Nephron (organoid): ENCODE measurements at regions not wholly inside any gene's neighbourhood (a gene's known extent, or its start where the extent isn't known, plus 50 kb on each side); places are given as distances from the start of the nearest gene placed in this dataset.

Source experiments
- H3K27ac Mint-ChIP-seq, 3 experiments: 2 replicates each; pipeline ENCODE4 v1.8.0; 2020; ENCODE audit warnings: mixed read lengths in 3 of 3, mild to moderate bottlenecking in 2 of 3, moderate library complexity in 1 of 3
- H3K27me3 Mint-ChIP-seq: 2 replicates; pipeline ENCODE4 v1.8.0; 2021; ENCODE audit warnings: low read depth, mild to moderate bottlenecking, moderate library complexity, mixed read lengths
- H3K36me3 Mint-ChIP-seq: 2 replicates; pipeline ENCODE4 v1.8.0; 2020; ENCODE audit warnings: low read depth, mixed read lengths
- H3K4me1 Mint-ChIP-seq: 2 replicates; pipeline ENCODE4 v1.8.0; 2020; ENCODE audit warnings: mixed read lengths
- H3K4me3 Mint-ChIP-seq, 3 experiments: 2 replicates each; pipeline ENCODE4 v1.8.0; 2020; ENCODE audit warnings: mild to moderate bottlenecking in 3 of 3, mixed read lengths in 3 of 3, moderate library complexity in 2 of 3
- H3K9me3 Mint-ChIP-seq: 2 replicates; pipeline ENCODE4 v1.8.0; 2020; ENCODE audit warnings: mixed read lengths
- CTCF ChIP-seq, 3 experiments: fragments of 200-600 bp; sonication (generic); IDR thresholded peaks; one replicate each; pipeline ENCODE4 v1.5.0; 2021; ENCODE audit warnings: antibody characterized with exemption in 3 of 3; ENCODE audit not compliant: unreplicated experiment in 3 of 3

- Mint-ChIP-seq H3K27ac (no peak overlapping the region), H3K4me3 (no peak overlapping the region), H3K4me1 (no peaks in the 10 kb centered on the region), H3K27me3 (no peaks in the 10 kb centered on the region), H3K36me3 (no peaks in the 10 kb centered on the region), H3K9me3 (no peaks in the 10 kb centered on the region)
- TF ChIP-seq CTCF (IDR thresholded peaks at IDR 0.05; ENCODE audit: unreplicated experiment in 3 of 3), result no peak
Observed at GRCh38 chr13:66138172-66138811, 1091.8 kb downstream of the PCDH9 start.

GRCh38 chr13:66137384-66137783 lies 1092.8 kb downstream of the PCDH9 start:
- no peak for TF ChIP-seq CTCF (IDR thresholded peaks at IDR 0.05; ENCODE audit: unreplicated experiment in 3 of 3)
- no peaks in the 10 kb centered on the region for H3K4me1 Mint-ChIP-seq
- H3K27me3 Mint-ChIP-seq, result no peaks in the 10 kb centered on the region
- H3K36me3 Mint-ChIP-seq, result no peaks in the 10 kb centered on the region
- no peaks in the 10 kb centered on the region for H3K9me3 Mint-ChIP-seq
- no peak overlapping the region for H3K4me3 Mint-ChIP-seq
- H3K27ac Mint-ChIP-seq, result no peak overlapping the region

- no peaks in the 10 kb centered on the region for H3K36me3 Mint-ChIP-seq
- H3K4me1 Mint-ChIP-seq, result no peaks in the 10 kb centered on the region
- no peak overlapping the region for H3K4me3 Mint-ChIP-seq
- H3K27me3 Mint-ChIP-seq, result no peaks in the 10 kb centered on the region
- H3K9me3 Mint-ChIP-seq, result no peaks in the 10 kb centered on the region
- no peak overlapping the region for H3K27ac Mint-ChIP-seq
- TF ChIP-seq CTCF (IDR thresholded peaks at IDR 0.05; ENCODE audit: unreplicated experiment in 3 of 3), result no peak
Observed at GRCh38 chr13:66128692-66129269, 1101.4 kb downstream of the PCDH9 start.

- Mint-ChIP-seq H3K27me3 (no peaks in the 10 kb centered on the region), H3K9me3 (no peaks in the 10 kb centered on the region), H3K36me3 (no peaks in the 10 kb centered on the region), H3K27ac (no peak overlapping the region), H3K4me1 (no peaks in the 10 kb centered on the region), H3K4me3 (no peak overlapping the region)
- no peak for TF ChIP-seq CTCF (IDR thresholded peaks at IDR 0.05; ENCODE audit: unreplicated experiment in 3 of 3)
Observed at GRCh38 chr13:66128201-66128600, 1101.9 kb downstream of the PCDH9 start.

GRCh38 chr13:66117563-66117962 lies 1112.6 kb downstream of the PCDH9 start:
- Mint-ChIP-seq H3K9me3 (no peaks in the 10 kb centered on the region), H3K4me3 (no peak overlapping the region), H3K36me3 (no peaks in the 10 kb centered on the region), H3K27me3 (no peaks in the 10 kb centered on the region), H3K4me1 (no peaks in the 10 kb centered on the region), H3K27ac (no peak overlapping the region)
- no peak for TF ChIP-seq CTCF (IDR thresholded peaks at IDR 0.05; ENCODE audit: unreplicated experiment in 3 of 3)
